ENCODE measurements at regions not wholly inside any gene's neighbourhood (a gene's known extent, or its start where the extent isn't known, plus 50 kb on each side); places are given as distances from the start of the nearest gene placed in this dataset.

DNA sequence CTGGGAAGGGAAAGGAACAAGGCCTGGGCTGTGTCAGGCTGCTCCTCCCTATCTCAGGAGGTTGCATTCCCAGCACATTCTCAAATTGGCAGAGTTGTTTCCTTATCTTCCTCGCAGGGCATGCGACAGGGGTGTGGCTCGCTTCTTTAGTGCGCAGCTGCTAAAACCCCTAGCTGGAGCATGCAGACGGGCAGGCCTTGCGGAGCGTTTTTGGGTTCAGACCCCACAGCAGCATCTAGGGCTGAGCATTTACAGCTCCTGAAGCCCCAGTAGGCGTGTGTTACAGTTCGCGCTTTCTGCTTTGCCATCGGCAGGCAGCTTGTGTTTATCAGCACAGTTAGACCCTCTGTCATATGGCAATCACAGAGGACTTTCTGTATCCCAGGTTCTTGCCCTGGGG, 392.4 kb downstream of the TECRL start:
- TF ChIP-seq, protein P1, sequence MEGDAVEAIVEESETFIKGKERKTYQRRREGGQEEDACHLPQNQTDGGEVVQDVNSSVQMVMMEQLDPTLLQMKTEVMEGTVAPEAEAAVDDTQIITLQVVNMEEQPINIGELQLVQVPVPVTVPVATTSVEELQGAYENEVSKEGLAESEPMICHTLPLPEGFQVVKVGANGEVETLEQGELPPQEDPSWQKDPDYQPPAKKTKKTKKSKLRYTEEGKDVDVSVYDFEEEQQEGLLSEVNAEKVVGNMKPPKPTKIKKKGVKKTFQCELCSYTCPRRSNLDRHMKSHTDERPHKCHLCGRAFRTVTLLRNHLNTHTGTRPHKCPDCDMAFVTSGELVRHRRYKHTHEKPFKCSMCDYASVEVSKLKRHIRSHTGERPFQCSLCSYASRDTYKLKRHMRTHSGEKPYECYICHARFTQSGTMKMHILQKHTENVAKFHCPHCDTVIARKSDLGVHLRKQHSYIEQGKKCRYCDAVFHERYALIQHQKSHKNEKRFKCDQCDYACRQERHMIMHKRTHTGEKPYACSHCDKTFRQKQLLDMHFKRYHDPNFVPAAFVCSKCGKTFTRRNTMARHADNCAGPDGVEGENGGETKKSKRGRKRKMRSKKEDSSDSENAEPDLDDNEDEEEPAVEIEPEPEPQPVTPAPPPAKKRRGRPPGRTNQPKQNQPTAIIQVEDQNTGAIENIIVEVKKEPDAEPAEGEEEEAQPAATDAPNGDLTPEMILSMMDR (optimal IDR thresholded peaks at IDR 0.05 in 1 of 3, IDR thresholded peaks at IDR 0.05 in 1 of 3, conservative IDR thresholded peaks at IDR 0.05 in 1 of 3; ENCODE audit: extremely low read depth in 1 of 3, insufficient read depth in 2 of 3, low read length in 3 of 3): no peak
- TF ChIP-seq EZH2 (IDR thresholded peaks at IDR 0.05; ENCODE audit: low read length): no peak

Measured in keratinocyte (primary cell).